ENCODE measurements at regions not wholly inside any gene's neighbourhood (a gene's known extent, or its start where the extent isn't known, plus 50 kb on each side); places are given as distances from the start of the nearest gene placed in this dataset.

DNA sequence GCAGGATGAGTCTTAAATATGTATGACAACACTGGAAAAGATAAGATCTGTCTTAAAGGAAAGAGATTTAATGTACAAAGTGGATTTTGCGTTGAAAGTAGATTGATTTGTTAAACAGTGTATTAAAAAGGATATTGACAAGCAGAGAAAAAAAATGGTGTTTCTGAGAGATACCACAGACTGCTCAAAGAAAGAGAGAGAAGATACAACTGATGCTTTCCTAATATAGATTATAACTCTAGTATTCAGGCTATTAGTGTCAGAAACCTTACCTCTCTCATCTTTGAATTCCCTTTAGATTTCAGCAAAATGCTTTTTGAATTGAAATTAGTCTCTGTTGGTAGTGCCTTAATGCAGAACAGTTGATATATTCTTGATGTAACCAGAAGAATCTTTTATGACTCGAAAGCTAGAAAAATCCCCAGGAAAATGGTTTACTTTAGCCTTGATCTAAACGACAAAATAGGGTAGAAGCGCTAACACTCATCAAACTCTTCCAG, 550.7 kb downstream of the INHBA start:
- no peaks in the 10 kb centered on the region for H3K9me3 ChIP-seq
- H3K4me1 ChIP-seq (ENCODE audit: control insufficient read depth in 1 of 2, low read depth in 2 of 2), result no peaks in the 10 kb centered on the region
- no peak for DNase-seq (ENCODE audit: low spot score)
- TF ChIP-seq, protein P1, sequence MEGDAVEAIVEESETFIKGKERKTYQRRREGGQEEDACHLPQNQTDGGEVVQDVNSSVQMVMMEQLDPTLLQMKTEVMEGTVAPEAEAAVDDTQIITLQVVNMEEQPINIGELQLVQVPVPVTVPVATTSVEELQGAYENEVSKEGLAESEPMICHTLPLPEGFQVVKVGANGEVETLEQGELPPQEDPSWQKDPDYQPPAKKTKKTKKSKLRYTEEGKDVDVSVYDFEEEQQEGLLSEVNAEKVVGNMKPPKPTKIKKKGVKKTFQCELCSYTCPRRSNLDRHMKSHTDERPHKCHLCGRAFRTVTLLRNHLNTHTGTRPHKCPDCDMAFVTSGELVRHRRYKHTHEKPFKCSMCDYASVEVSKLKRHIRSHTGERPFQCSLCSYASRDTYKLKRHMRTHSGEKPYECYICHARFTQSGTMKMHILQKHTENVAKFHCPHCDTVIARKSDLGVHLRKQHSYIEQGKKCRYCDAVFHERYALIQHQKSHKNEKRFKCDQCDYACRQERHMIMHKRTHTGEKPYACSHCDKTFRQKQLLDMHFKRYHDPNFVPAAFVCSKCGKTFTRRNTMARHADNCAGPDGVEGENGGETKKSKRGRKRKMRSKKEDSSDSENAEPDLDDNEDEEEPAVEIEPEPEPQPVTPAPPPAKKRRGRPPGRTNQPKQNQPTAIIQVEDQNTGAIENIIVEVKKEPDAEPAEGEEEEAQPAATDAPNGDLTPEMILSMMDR (IDR thresholded peaks at IDR 0.05), result no peak
- H3K27ac ChIP-seq, result no peak overlapping the region
- H3K4me3 ChIP-seq, result no peak overlapping the region
- no peak for ATAC-seq (ENCODE audit: insufficient number of reproducible peaks, low FRiP score, low read depth)
- H3K36me3 ChIP-seq, result no peaks in the 10 kb centered on the region
- no peaks in the 10 kb centered on the region for H3K27me3 ChIP-seq (replicated peaks; ENCODE audit: insufficient read depth)

DNA sequence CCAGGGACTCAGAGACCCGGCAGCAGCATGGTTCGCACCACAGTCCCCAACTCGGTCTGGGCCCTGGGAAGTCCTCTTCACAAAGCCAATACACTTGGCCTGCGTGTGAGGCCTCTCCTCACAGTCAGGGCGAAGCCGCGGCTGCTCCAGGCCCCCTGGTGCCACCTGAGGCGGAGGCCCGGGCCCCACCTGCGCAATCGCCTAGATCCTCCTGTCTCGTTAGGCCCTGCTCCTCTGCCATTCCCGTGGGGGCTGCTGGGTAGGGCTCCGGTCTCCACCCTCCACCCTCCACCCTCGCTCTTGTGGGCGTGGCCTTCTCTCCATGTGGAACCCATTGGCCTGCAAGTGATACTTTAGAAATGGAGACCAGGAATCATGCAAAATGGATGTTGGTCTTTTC, 553.3 kb downstream of the INHBA start:
- no peaks in the 10 kb centered on the region for H3K9me3 ChIP-seq
- H3K27ac ChIP-seq, result no peak overlapping the region
- H3K4me1 ChIP-seq (ENCODE audit: control insufficient read depth in 1 of 2, low read depth in 2 of 2), result no peaks in the 10 kb centered on the region
- H3K36me3 ChIP-seq, result no peaks in the 10 kb centered on the region
- H3K27me3 ChIP-seq (replicated peaks; ENCODE audit: insufficient read depth), result no peaks in the 10 kb centered on the region
- H3K4me3 ChIP-seq, result no peak overlapping the region
- ATAC-seq (ENCODE audit: insufficient number of reproducible peaks, low FRiP score, low read depth), result no peak
- DNase-seq (ENCODE audit: low spot score), result no peak
- TF ChIP-seq, protein P1 (IDR thresholded peaks at IDR 0.05), result no peak

DNA sequence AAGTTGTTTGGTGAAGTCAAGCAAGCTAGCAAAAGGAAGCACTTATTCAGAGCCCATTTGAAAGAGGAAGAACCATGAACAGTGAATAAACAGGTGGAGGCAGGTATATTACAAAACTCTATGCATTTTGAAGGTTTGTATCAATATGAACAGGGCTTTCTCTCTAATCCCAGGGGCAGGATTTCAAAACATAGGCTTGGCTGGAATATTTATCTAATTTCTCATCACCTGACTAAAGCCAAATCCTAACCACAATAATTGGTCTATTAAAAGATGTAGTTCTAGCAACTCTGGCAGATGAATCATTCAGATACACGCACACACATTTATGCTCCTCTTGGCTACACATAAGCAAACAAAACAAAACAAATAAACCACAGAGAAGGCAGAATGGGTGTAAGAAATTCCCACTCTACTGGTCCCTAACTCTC, 554.4 kb downstream of the INHBA start:
- no peaks in the 10 kb centered on the region for H3K4me1 ChIP-seq (ENCODE audit: control insufficient read depth in 1 of 2, low read depth in 2 of 2)
- no peaks in the 10 kb centered on the region for H3K27me3 ChIP-seq (replicated peaks; ENCODE audit: insufficient read depth)
- no peak overlapping the region for H3K27ac ChIP-seq
- no peak overlapping the region for H3K4me3 ChIP-seq
- no peaks in the 10 kb centered on the region for H3K36me3 ChIP-seq
- TF ChIP-seq, protein P1 (IDR thresholded peaks at IDR 0.05), result no peak
- no peaks in the 10 kb centered on the region for H3K9me3 ChIP-seq
- DNase-seq (ENCODE audit: low spot score), result no peak
- ATAC-seq (ENCODE audit: insufficient number of reproducible peaks, low FRiP score, low read depth), result no peak

DNA sequence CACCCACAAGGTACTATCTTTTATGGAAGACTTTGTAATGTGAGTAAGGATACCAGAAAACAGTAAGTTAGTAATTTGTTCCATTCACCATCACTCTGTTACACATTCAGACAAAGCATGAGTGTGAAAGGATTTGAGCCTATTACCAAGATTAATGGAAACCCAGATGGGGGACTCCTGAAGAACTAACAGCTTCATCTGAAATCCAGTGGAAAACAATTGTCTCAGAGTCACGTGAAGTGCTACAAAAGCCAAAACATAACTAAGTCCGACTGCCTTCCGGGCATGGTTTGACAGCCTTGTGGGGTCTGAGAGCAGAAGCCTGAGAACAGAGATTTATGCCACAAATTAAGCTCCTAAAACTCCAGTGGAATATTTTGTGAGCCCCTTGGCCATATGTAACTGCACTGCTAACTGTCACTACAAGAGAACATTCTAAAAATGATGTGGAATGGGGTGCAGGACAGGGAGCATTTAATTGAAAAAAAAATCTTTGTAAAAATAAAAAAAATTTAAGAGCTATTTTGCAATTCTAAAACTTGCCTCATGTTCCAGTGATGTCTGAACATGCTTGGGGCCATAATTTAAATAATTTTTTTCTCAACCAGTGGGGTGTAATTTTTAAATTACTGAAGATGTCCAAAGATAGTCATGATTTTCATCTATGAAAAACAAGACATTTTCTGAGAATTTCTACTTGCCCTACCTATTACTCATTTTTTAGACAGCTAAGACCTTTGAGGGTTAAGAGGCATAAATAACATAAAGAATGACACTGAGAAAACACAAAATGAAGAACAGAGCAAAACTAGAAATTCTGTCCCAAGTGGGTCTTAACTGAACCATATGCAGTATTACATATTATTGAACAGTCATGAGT, 555.0 kb downstream of the INHBA start:
- TF ChIP-seq, protein P1 (IDR thresholded peaks at IDR 0.05), result no peak
- DNase-seq (ENCODE audit: low spot score), result no peak
- Histone ChIP-seq H3K36me3 (no peaks in the 10 kb centered on the region), H3K4me3 (no peak overlapping the region), H3K4me1 (ENCODE audit: control insufficient read depth in 1 of 2, low read depth in 2 of 2) (no peaks in the 10 kb centered on the region), H3K27me3 (replicated peaks; ENCODE audit: insufficient read depth) (no peaks in the 10 kb centered on the region), H3K9me3 (no peaks in the 10 kb centered on the region), H3K27ac (no peak overlapping the region)
- no peak for ATAC-seq (ENCODE audit: insufficient number of reproducible peaks, low FRiP score, low read depth)

DNA sequence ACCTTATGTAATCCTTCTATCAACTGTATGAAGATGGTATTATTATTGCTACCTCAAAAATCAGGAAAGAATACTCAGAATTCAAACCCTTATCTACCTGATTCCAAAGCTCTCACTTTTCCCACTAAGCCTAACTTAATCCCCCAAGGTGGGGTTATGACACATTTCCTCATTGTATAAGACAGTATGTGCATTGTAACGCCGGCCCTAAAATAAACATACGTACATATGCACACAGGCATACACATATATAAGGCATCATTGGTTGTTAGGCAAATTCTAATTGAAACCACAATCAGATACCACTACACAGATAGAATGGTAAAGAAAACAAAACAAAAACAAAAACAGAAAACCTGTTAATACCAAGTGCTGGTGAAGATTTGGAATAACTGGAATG, 556.5 kb downstream of the INHBA start:
- Histone ChIP-seq H3K4me3 (no peak overlapping the region), H3K4me1 (ENCODE audit: control insufficient read depth in 1 of 2, low read depth in 2 of 2) (no peaks in the 10 kb centered on the region), H3K9me3 (no peaks in the 10 kb centered on the region), H3K27ac (no peak overlapping the region), H3K27me3 (replicated peaks; ENCODE audit: insufficient read depth) (no peaks in the 10 kb centered on the region), H3K36me3 (no peaks in the 10 kb centered on the region)
- TF ChIP-seq, protein P1 (IDR thresholded peaks at IDR 0.05), result no peak
- no peak for DNase-seq (ENCODE audit: low spot score)
- ATAC-seq (ENCODE audit: insufficient number of reproducible peaks, low FRiP score, low read depth), result no peak
